ENCODE measurements at regions not wholly inside any gene's neighbourhood (a gene's known extent, or its start where the extent isn't known, plus 50 kb on each side); places are given as distances from the start of the nearest gene placed in this dataset.

- no peak for DNase-seq (ENCODE audit: low spot score)
Measured at GRCh38 chrX:137387646-137388045, 178.3 kb upstream of the ZIC3 start.

GRCh38 chrX:137366018-137366633, 199.8 kb upstream of the ZIC3 start:
- no peak for DNase-seq (ENCODE audit: low spot score)

- DNase-seq (ENCODE audit: low spot score), result no peak
Measured at GRCh38 chrX:137363559-137363958, 202.4 kb upstream of the ZIC3 start.

- no peak for DNase-seq (ENCODE audit: low spot score)
Measured at GRCh38 chrX:137362583-137362982, 203.3 kb upstream of the ZIC3 start.

- no peak for DNase-seq (ENCODE audit: low spot score)
Measured at GRCh38 chrX:137354851-137355250, 211.1 kb upstream of the ZIC3 start.

GRCh38 chrX:137353404-137353803, 212.5 kb upstream of the ZIC3 start:
- no peak for DNase-seq (ENCODE audit: low spot score)

GRCh38 chrX:137352101-137352660, 213.7 kb upstream of the ZIC3 start:
- DNase-seq (ENCODE audit: low spot score), result no peak

GRCh38 chrX:137342969-137343368, 223.0 kb upstream of the ZIC3 start:
- DNase-seq (ENCODE audit: low spot score), result no peak

- no peak for DNase-seq (ENCODE audit: low spot score)
Measured at GRCh38 chrX:137313627-137314026, 252.3 kb upstream of the ZIC3 start.

- no peak for DNase-seq (ENCODE audit: low spot score)
Measured at GRCh38 chrX:137305404-137305803, 260.5 kb upstream of the ZIC3 start.

GRCh38 chrX:137297167-137297566, 263.4 kb upstream of the GPR101 start:
- DNase-seq (ENCODE audit: low spot score), result no peak

GRCh38 chrX:137290011-137290410, 256.2 kb upstream of the GPR101 start:
- DNase-seq (ENCODE audit: low spot score), result no peak

GRCh38 chrX:137287191-137287590, 253.4 kb upstream of the GPR101 start:
- DNase-seq (ENCODE audit: low spot score), result no peak

GRCh38 chrX:137286423-137286822, 252.6 kb upstream of the GPR101 start:
- DNase-seq (ENCODE audit: low spot score), result no peak

GRCh38 chrX:137278825-137279224, 245.0 kb upstream of the GPR101 start:
- DNase-seq (ENCODE audit: low spot score), result no peak

GRCh38 chrX:137263374-137263773, 229.6 kb upstream of the GPR101 start:
- no peak for DNase-seq (ENCODE audit: low spot score)

- DNase-seq (ENCODE audit: low spot score), result no peak
Measured at GRCh38 chrX:137245183-137245582, 211.4 kb upstream of the GPR101 start.

GRCh38 chrX:137236837-137237236, 203.0 kb upstream of the GPR101 start:
- DNase-seq (ENCODE audit: low spot score), result no peak

GRCh38 chrX:137234651-137235402, 201.0 kb upstream of the GPR101 start:
- no peak for DNase-seq (ENCODE audit: low spot score)

- DNase-seq (ENCODE audit: low spot score), result no peak
Measured at GRCh38 chrX:137233478-137233877, 199.7 kb upstream of the GPR101 start.

GRCh38 chrX:137227151-137227550, 193.4 kb upstream of the GPR101 start:
- DNase-seq (ENCODE audit: low spot score), result no peak

GRCh38 chrX:137215467-137215866, 181.7 kb upstream of the GPR101 start:
- no peak for DNase-seq (ENCODE audit: low spot score)

GRCh38 chrX:137212078-137212632, 178.4 kb upstream of the GPR101 start:
- DNase-seq (ENCODE audit: low spot score), result no peak
